ENCODE measurements at regions not wholly inside any gene's neighbourhood (a gene's known extent, or its start where the extent isn't known, plus 50 kb on each side); places are given as distances from the start of the nearest gene placed in this dataset.

GRCh38 chrX:31006027-31006426 is 65.8 kb downstream of the FTHL17 start:
- TF ChIP-seq EP300 (IDR thresholded peaks at IDR 0.05; ENCODE audit: borderline replicate concordance) = no peak
- TF ChIP-seq USF1 (IDR thresholded peaks at IDR 0.05) = no peak
- no peak for TF ChIP-seq TCF12 (IDR thresholded peaks at IDR 0.05; ENCODE audit: low read depth)
